HCT116 (cell line): ENCODE measurements at regions not wholly inside any gene's neighbourhood (a gene's known extent, or its start where the extent isn't known, plus 50 kb on each side); places are given as distances from the start of the nearest gene placed in this dataset.

Source experiments
- ATAC-seq: fragments of 200-7000 bp; cut with Tn5 transposase; 2 replicates; pipeline ENCODE4 v1.9.1; 2020; ENCODE audit warnings: mild to moderate bottlenecking, moderate library complexity
- BruUV-seq: library from RNA; stranded (reverse); fragments of 400-500 nt; replicated peaks from 2 replicates; lab custom pipeline; 2021; lab: Mats Ljungman, UMichigan
- CTCF ChIA-PET: fragments of 300-600 bp; sonication (Branson Sonifier 250); formaldehyde crosslinking; loops from one replicate; lab custom pipeline; 2021; ENCODE audit warnings: antibody characterized with exemption; lab: Charles Lee
- POLR2A ChIA-PET: fragments of 300-600, 350-600 bp; sonication (Branson Sonifier 250); formaldehyde crosslinking; loops from one replicate; lab custom pipeline; 2021; ENCODE audit warnings: antibody characterized with exemption; lab: Charles Lee
- RAD21 ChIA-PET, 2 experiments: fragments of 300-600 bp; sonication (Branson Sonifier 250); formaldehyde crosslinking; loops; one replicate each; lab custom pipeline; 2023; ENCODE audit warnings: low total read pairs in 2 of 2; ENCODE audit not compliant: uncharacterized antibody in 2 of 2, unreplicated experiment in 2 of 2, low non-redundant PET in 1 of 2; lab: Charles Lee
- DNase-seq: peaks from one replicate; pipeline ENCODE4 v3.0.0-alpha.2; 2010; ENCODE audit warnings: low read depth, low spot score
- H2AFZ ChIP-seq: fragments of 200-600 bp; shearing (Covaris generic), sonication (generic); 2 replicates; pipeline ENCODE4 v1.6.1; 2017; ENCODE audit warnings: low read depth, mixed run types, mixed read lengths, antibody characterized with exemption, low read length; ENCODE audit not compliant: poor library complexity, severe bottlenecking
- H3K27ac ChIP-seq: 2 replicates; pipeline ENCODE4 v1.5.1; 2012; ENCODE audit warnings: low read depth, low read length
- H3K27me3 ChIP-seq: fragments of 200-600 bp; sonication (generic); 2 replicates; pipeline ENCODE4 v1.6.1; 2016; ENCODE audit warnings: mixed run types, low read length, mixed read lengths; ENCODE audit not compliant: insufficient read depth
- H3K36me3 ChIP-seq, 2 experiments: fragments of 200-500 bp in 1 of 2; fragments of 200-600 bp in 1 of 2; sonication (Bioruptor generic) in 1 of 2; sonication (generic) in 1 of 2; 2 replicates each; pipeline versions ENCODE4 v1.5.1 to v1.6.1; 2014 to 2016; ENCODE audit warnings: low read length in 2 of 2, inconsistent platforms in 1 of 2, mixed read lengths in 1 of 2, mixed run types in 1 of 2; ENCODE audit not compliant: insufficient read depth in 2 of 2, control insufficient read depth in 1 of 2
- H3K4me1 ChIP-seq, 2 experiments: fragments of 200-600 bp in 1 of 2; sonication (generic) in 1 of 2; 2 replicates each; pipeline versions ENCODE4 v1.5.1 to v1.6.1; 2012 to 2017; ENCODE audit warnings: low read length in 2 of 2, inconsistent platforms in 1 of 2, mild to moderate bottlenecking in 1 of 2, mixed read lengths in 1 of 2, mixed run types in 1 of 2, moderate library complexity in 1 of 2; ENCODE audit not compliant: insufficient read depth in 2 of 2, control insufficient read depth in 1 of 2
- H3K4me2 ChIP-seq: fragments of 200-600 bp; sonication (generic); 2 replicates; pipeline ENCODE4 v1.6.1; 2017; ENCODE audit warnings: mixed run types, low read length, mixed read lengths
- H3K4me3 ChIP-seq, 2 experiments: fragments of 200-600 bp in 1 of 2; sonication (generic) in 1 of 2; replicated peaks in 1 of 2; 2 replicates each; pipeline ENCODE4 v1.5.1; 2011 to 2016; ENCODE audit warnings: low read length in 2 of 2, control low read depth in 1 of 2, low read depth in 1 of 2, mild to moderate bottlenecking in 1 of 2, mixed read lengths in 1 of 2, mixed run types in 1 of 2
- H3K79me2 ChIP-seq: fragments of 200-600 bp; sonication (generic); 2 replicates; pipeline ENCODE4 v1.6.1; 2017; ENCODE audit warnings: mild to moderate bottlenecking, mixed run types, low read length, moderate library complexity, mixed read lengths; ENCODE audit not compliant: insufficient read depth
- H3K9ac ChIP-seq: fragments of 200-600 bp; sonication (generic); 2 replicates; pipeline ENCODE4 v1.6.1; 2016; ENCODE audit warnings: low read length, mixed read lengths
- H3K9me2 ChIP-seq: fragments of 200-600 bp; sonication (generic), shearing (Covaris generic); 2 replicates; pipeline ENCODE4 v1.6.1; 2017; ENCODE audit warnings: mixed run types, mild to moderate bottlenecking, moderate library complexity; ENCODE audit not compliant: insufficient read depth
- H3K9me3 ChIP-seq, 2 experiments: fragments of 200-500 bp in 1 of 2; fragments of 200-600 bp in 1 of 2; sonication (Bioruptor generic) in 1 of 2; sonication (generic) in 1 of 2; 2 replicates each; pipeline ENCODE4 v1.6.1; 2014 to 2017; ENCODE audit warnings: low read length in 2 of 2, mixed read lengths in 2 of 2, inconsistent platforms in 1 of 2, low read depth in 1 of 2, mild to moderate bottlenecking in 1 of 2, mixed run types in 1 of 2, moderate library complexity in 1 of 2; ENCODE audit not compliant: control insufficient read depth in 1 of 2, insufficient read depth in 1 of 2
- H4K20me1 ChIP-seq: fragments of 200-600 bp; sonication (generic), shearing (Covaris generic); 2 replicates; pipeline ENCODE4 v1.6.1; 2017; ENCODE audit warnings: mixed run types, mild to moderate bottlenecking, moderate library complexity; ENCODE audit not compliant: insufficient read depth
- ATF3 ChIP-seq: IDR thresholded peaks from 2 replicates; pipeline ENCODE4 v1.6.1; 2012
- CEBPB ChIP-seq: IDR thresholded peaks from 2 replicates; pipeline ENCODE4 v1.6.1; 2012; ENCODE audit warnings: low read depth
- EGR1 ChIP-seq: IDR thresholded peaks from 2 replicates; pipeline ENCODE4 v1.6.1; 2012; ENCODE audit warnings: low read depth
- ELF1 ChIP-seq: IDR thresholded peaks from 2 replicates; pipeline ENCODE4 v1.6.1; 2012; ENCODE audit warnings: low read depth, borderline replicate concordance
- EZH2phosphoT487 ChIP-seq: fragments of 200-600 bp; IDR thresholded peaks from 2 replicates; pipeline ENCODE4 v1.6.1; 2018; ENCODE audit warnings: antibody characterized with exemption, borderline replicate concordance
- FOSL1 ChIP-seq: IDR thresholded peaks from 2 replicates; pipeline ENCODE4 v1.6.1; 2012; ENCODE audit warnings: low read depth
- JUND ChIP-seq: IDR thresholded peaks from 2 replicates; pipeline ENCODE4 v1.6.1; 2012
- POLR2A ChIP-seq: IDR thresholded peaks from 2 replicates; pipeline ENCODE4 v1.7.0; 2011; ENCODE audit warnings: borderline replicate concordance; ENCODE audit not compliant: insufficient read depth, insufficient read length; ENCODE audit errors: extremely low read depth
- RAD21 ChIP-seq: IDR thresholded peaks from 2 replicates; pipeline ENCODE4 v1.6.1; 2012; ENCODE audit warnings: low read depth, mild to moderate bottlenecking
- SIN3A ChIP-seq: IDR thresholded peaks from 2 replicates; pipeline ENCODE4 v1.6.1; 2012; ENCODE audit warnings: low read depth
- SRF ChIP-seq: IDR thresholded peaks from 2 replicates; pipeline ENCODE4 v1.6.1; 2012; ENCODE audit warnings: low read depth
- TCF7L2 ChIP-seq: IDR thresholded peaks from 2 replicates; pipeline ENCODE4 v1.7.0; 2011; ENCODE audit warnings: borderline replicate concordance, inconsistent platforms; ENCODE audit not compliant: insufficient read depth, insufficient read length; ENCODE audit errors: extremely low read depth
- YY1 ChIP-seq: IDR thresholded peaks from 2 replicates; pipeline ENCODE4 v1.6.1; 2011; ENCODE audit warnings: low read length, low read depth, moderate library complexity, mild to moderate bottlenecking; ENCODE audit not compliant: insufficient replicate concordance; ENCODE audit errors: extremely low read depth
- ZBTB33 ChIP-seq: IDR thresholded peaks from 2 replicates; pipeline ENCODE4 v1.6.1; 2011; ENCODE audit warnings: mild to moderate bottlenecking, low read length, moderate library complexity; ENCODE audit not compliant: insufficient replicate concordance; ENCODE audit errors: extremely low read depth
- ZFX ChIP-seq: fragments of 450-650 bp; IDR thresholded peaks from 2 replicates; pipeline ENCODE4 v1.6.1; 2017
- ZNF274 ChIP-seq: fragments of 200-500 bp; sonication (Bioruptor generic); IDR thresholded peaks from 2 replicates; pipeline ENCODE4 v1.6.1; 2014; ENCODE audit warnings: mild to moderate bottlenecking, low read depth, low read length, inconsistent platforms
- intact Hi-C: fragments of 100-400 bp; cut with micrococcal nuclease; formaldehyde crosslinking; loops from 2 replicates; pipeline ENCODE4 v1.10.0; 2022
- TF ChIP-seq, protein P1 (sequence below), 3 experiments: fragments of 200-600 bp in 1 of 3; sonication (generic) in 1 of 3; IDR thresholded peaks in 2 of 3; conservative IDR thresholded peaks in 1 of 3; 2 replicates each; pipeline ENCODE4 v1.5.1; 2012 to 2017; ENCODE audit warnings: low read depth in 2 of 3, low read length in 2 of 3, antibody characterized with exemption in 1 of 3, borderline replicate concordance in 1 of 3, control low read depth in 1 of 3, mild to moderate bottlenecking in 1 of 3, mixed read lengths in 1 of 3, mixed run types in 1 of 3, moderate library complexity in 1 of 3; ENCODE audit not compliant: insufficient read depth in 1 of 3
- TF ChIP-seq, protein P2 (sequence below): IDR thresholded peaks from 2 replicates; pipeline ENCODE4 v1.6.1; 2012

GRCh38 chr3:87148020-87148419, 79.1 kb upstream of the CHMP2B start:
- Histone ChIP-seq H4K20me1 (no peaks in the 10 kb centered on the region), H3K9me2 (no peaks in the 10 kb centered on the region), H3K4me2 (no peak overlapping the region), H3K79me2 (no peaks in the 10 kb centered on the region), H3K36me3 (no peaks in the 10 kb centered on the region), H3K4me3 (no peak overlapping the region), H2AFZ (no peak overlapping the region), H3K9ac (no peak overlapping the region), H3K9me3 (no peaks in the 10 kb centered on the region), H3K27ac (no peak overlapping the region), H3K27me3 (no peaks in the 10 kb centered on the region), H3K4me1 (no peaks in the 10 kb centered on the region)
- TF ChIP-seq RAD21 (no peak), ZNF274 (no peak), SRF (no peak), EZH2phosphoT487 (no peak), ELF1 (no peak)
- CTCF ChIA-PET: no interaction called here
- DNase-seq (no peak), ATAC-seq (no peak)
- intact Hi-C loops: no loop called here
- RAD21 ChIA-PET: no interaction called here
- POLR2A ChIA-PET: no interaction called here
- no TSS peak for BruUV-seq

GRCh38 chr3:87147562-87147961, 79.5 kb upstream of the CHMP2B start:
- Histone ChIP-seq H2AFZ (no peak overlapping the region), H3K4me3 (no peak overlapping the region), H3K36me3 (no peaks in the 10 kb centered on the region), H3K9ac (no peak overlapping the region), H4K20me1 (no peaks in the 10 kb centered on the region), H3K9me3 (no peaks in the 10 kb centered on the region), H3K9me2 (no peaks in the 10 kb centered on the region), H3K4me2 (no peak overlapping the region), H3K79me2 (no peaks in the 10 kb centered on the region), H3K27me3 (no peaks in the 10 kb centered on the region), H3K4me1 (no peaks in the 10 kb centered on the region), H3K27ac (no peak overlapping the region)
- no peak for TF ChIP-seq ZFX
- TF ChIP-seq ZBTB33: no peak
- no peak for TF ChIP-seq RAD21
- TF ChIP-seq SRF: no peak
- no peak for TF ChIP-seq CEBPB
- TF ChIP-seq EGR1: no peak
- TF ChIP-seq SIN3A: no peak
- TF ChIP-seq ATF3: no peak
- TF ChIP-seq EZH2phosphoT487: no peak
- TF ChIP-seq, protein P1, sequence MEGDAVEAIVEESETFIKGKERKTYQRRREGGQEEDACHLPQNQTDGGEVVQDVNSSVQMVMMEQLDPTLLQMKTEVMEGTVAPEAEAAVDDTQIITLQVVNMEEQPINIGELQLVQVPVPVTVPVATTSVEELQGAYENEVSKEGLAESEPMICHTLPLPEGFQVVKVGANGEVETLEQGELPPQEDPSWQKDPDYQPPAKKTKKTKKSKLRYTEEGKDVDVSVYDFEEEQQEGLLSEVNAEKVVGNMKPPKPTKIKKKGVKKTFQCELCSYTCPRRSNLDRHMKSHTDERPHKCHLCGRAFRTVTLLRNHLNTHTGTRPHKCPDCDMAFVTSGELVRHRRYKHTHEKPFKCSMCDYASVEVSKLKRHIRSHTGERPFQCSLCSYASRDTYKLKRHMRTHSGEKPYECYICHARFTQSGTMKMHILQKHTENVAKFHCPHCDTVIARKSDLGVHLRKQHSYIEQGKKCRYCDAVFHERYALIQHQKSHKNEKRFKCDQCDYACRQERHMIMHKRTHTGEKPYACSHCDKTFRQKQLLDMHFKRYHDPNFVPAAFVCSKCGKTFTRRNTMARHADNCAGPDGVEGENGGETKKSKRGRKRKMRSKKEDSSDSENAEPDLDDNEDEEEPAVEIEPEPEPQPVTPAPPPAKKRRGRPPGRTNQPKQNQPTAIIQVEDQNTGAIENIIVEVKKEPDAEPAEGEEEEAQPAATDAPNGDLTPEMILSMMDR (IDR thresholded peaks at IDR 0.05 in 2 of 3, conservative IDR thresholded peaks at IDR 0.05 in 1 of 3; ENCODE audit: borderline replicate concordance in 1 of 3, insufficient read depth in 1 of 3, low read depth in 2 of 3, low read length in 2 of 3): no peak
- TF ChIP-seq JUND: no peak
- TF ChIP-seq TCF7L2: no peak
- TF ChIP-seq, protein P2, sequence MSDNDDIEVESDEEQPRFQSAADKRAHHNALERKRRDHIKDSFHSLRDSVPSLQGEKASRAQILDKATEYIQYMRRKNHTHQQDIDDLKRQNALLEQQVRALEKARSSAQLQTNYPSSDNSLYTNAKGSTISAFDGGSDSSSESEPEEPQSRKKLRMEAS: no peak
- no peak for TF ChIP-seq YY1
- no peak for TF ChIP-seq ELF1
- no peak for TF ChIP-seq POLR2A
- no peak for TF ChIP-seq FOSL1
- no peak for TF ChIP-seq ZNF274
- ChIA-PET CTCF (no interaction called here), RAD21 (no interaction called here), POLR2A (no interaction called here)
- no TSS peak for BruUV-seq
- ATAC-seq (no peak), DNase-seq (no peak)
- intact Hi-C loops: no loop called here
